ENCODE measurements at regions not wholly inside any gene's neighbourhood (a gene's known extent, or its start where the extent isn't known, plus 50 kb on each side); places are given as distances from the start of the nearest gene placed in this dataset.

DNA sequence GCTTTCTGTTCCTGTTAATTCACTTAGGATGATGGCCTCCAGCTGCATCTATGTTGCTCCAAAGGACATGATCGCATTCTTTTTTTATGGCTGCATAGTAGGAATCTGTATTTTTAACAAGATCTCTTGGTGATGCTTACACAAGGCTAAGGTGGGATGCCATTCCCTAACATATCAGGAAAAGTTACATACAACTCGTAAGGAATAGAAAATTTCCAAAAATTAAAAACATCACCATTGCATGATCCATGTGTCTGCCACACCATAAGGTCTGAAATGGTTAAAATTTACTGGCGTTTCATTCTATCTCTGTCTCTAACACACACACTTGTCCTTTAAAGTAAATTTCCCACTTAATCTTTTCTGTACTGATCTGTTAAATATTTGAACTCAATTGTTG is 608.4 kb downstream of the PRELID2 start:
- TF ChIP-seq, protein P1, sequence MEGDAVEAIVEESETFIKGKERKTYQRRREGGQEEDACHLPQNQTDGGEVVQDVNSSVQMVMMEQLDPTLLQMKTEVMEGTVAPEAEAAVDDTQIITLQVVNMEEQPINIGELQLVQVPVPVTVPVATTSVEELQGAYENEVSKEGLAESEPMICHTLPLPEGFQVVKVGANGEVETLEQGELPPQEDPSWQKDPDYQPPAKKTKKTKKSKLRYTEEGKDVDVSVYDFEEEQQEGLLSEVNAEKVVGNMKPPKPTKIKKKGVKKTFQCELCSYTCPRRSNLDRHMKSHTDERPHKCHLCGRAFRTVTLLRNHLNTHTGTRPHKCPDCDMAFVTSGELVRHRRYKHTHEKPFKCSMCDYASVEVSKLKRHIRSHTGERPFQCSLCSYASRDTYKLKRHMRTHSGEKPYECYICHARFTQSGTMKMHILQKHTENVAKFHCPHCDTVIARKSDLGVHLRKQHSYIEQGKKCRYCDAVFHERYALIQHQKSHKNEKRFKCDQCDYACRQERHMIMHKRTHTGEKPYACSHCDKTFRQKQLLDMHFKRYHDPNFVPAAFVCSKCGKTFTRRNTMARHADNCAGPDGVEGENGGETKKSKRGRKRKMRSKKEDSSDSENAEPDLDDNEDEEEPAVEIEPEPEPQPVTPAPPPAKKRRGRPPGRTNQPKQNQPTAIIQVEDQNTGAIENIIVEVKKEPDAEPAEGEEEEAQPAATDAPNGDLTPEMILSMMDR (IDR thresholded peaks at IDR 0.05; ENCODE audit: borderline replicate concordance, insufficient read depth, low read depth, low read length): no peak
- no peak overlapping the region for H3K4me3 ChIP-seq (ENCODE audit: low read depth, low read length)

DNA sequence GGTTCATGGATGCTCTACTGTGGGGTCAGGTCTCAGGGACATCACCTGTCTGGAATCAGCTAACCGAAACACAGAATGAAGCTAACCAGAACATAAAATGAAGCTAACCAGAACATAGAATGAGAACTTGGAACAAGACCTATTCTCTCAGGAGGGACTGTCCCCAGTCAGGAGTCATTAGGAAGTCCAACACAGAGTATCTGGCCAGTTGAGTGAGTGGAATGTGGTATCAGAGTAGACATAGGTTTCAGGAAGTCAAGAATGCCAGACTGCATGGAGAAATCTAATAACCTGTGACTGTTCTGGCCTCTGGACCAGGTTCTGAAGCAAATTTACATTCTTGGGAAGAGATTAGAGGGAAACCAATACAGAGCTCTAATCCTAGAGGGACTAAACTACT is 609.6 kb downstream of the PRELID2 start:
- no peak overlapping the region for H3K4me3 ChIP-seq (ENCODE audit: low read depth, low read length)
- TF ChIP-seq, protein P1 (IDR thresholded peaks at IDR 0.05; ENCODE audit: borderline replicate concordance, insufficient read depth, low read depth, low read length): no peak

DNA sequence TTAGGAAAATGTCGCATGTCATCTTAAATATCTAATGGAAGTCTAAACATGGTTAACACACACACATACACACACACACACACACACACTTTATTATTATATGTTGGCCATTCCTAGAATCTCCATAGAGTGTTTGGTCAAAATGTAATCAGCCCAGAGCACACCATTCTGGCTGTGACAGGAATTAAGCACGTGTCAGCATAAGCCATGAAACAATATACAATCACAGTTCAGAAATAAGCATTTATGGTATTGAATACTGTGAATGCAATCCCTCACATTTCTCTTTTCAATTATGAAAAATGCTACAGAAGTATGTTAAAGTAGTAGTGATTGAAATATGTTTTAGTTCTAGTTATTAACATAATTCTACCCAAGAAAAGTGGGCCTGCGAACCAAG is 611.6 kb downstream of the PRELID2 start:
- no peak overlapping the region for H3K4me3 ChIP-seq (ENCODE audit: low read depth, low read length)
- TF ChIP-seq, protein P1 (IDR thresholded peaks at IDR 0.05; ENCODE audit: borderline replicate concordance, insufficient read depth, low read depth, low read length): no peak

DNA sequence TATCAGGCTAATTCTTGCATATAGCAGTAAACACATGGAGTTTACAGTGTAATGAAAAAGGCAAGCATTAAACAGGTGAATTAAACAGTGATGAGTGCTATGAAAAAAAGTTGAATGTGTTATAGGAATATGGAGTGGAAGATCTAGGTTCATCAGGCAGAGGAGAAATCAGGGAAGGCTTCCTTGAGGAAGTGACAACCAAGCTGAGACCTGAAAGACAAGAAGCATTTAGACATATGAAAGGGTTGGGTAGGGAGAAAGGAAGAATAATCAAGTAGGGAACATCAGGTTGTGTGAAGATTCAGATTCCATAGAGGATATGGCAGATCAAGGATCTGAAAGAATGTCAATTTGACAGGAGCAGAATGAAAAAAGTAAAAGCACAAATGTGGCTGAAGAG is 612.5 kb downstream of the PRELID2 start:
- H3K4me3 ChIP-seq (ENCODE audit: low read depth, low read length): no peak overlapping the region
- TF ChIP-seq, protein P1 (IDR thresholded peaks at IDR 0.05; ENCODE audit: borderline replicate concordance, insufficient read depth, low read depth, low read length): no peak

DNA sequence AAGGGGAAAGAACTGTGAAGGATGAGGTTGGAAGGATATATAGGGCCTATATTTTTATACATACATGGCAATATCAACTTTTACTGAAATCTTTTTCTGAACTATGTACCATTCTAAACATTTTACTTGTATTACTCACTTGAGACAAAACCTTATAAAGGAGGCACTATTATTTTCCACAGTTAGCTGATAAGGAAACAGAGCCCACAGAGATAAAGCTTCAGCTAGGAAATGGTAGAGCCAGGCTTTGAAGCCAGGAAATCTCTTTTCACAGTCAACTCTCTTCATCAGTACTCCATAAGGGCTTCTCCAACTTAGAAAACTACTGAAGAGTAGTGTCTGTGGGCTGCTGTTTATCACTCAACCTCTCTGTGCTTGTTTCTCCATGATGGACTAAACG is 613.7 kb downstream of the PRELID2 start:
- no peak overlapping the region for H3K4me3 ChIP-seq (ENCODE audit: low read depth, low read length)
- TF ChIP-seq, protein P1 (IDR thresholded peaks at IDR 0.05; ENCODE audit: borderline replicate concordance, insufficient read depth, low read depth, low read length): no peak

DNA sequence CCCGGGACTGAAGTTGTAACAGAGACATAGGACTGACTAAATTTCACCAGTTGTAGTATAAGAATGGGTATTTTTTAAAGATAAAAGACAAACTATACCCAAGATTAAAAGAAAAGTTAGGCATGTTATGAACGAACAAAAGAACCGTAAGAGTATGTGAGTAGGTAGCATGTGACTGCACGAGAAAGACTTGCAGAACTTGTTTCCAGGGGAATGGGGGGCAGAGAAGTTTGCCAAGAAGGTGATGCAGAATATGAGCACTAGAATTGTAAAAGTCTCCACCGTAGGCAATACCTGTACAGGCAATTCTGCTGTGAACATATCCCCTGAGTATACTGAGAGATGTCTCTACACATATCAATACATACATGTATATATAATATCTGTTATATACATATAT is 614.7 kb downstream of the PRELID2 start:
- TF ChIP-seq, protein P1 (IDR thresholded peaks at IDR 0.05; ENCODE audit: borderline replicate concordance, insufficient read depth, low read depth, low read length): no peak
- no peak overlapping the region for H3K4me3 ChIP-seq (ENCODE audit: low read depth, low read length)

DNA sequence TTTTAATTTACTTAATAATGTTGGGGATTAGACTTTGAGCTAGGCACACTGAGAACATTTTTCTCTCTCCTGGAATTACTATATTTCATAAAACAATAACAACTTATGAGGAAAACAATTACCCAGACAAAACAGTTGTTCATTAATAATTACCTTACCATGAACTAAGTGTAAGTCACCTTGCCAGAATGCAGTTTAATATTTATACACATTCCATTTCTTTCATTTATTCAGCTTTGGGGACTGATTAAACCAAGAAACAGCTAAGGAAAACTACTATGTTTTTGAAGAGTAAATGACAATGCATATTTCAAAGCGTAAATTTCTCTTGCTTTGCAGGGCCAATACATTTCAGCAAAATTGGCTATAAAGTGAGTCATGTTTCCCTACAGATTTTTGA is 616.2 kb downstream of the PRELID2 start:
- TF ChIP-seq, protein P1 (IDR thresholded peaks at IDR 0.05; ENCODE audit: borderline replicate concordance, insufficient read depth, low read depth, low read length): no peak
- H3K4me3 ChIP-seq (ENCODE audit: low read depth, low read length): no peak overlapping the region

Measured in GM12875 (cell line).